GM18858 (cell line): ENCODE measurements at regions not wholly inside any gene's neighbourhood (a gene's known extent, or its start where the extent isn't known, plus 50 kb on each side); places are given as distances from the start of the nearest gene placed in this dataset.

Experiments
- ATAC-seq: cut with Tn5 transposase; IDR thresholded peaks from one replicate; pipeline ENCODE4 v1.9.1; 2021; ENCODE audit not compliant: unreplicated experiment

GRCh38 chr7:142379201-142379885 lies 121.5 kb upstream of the PRSS58 start:
- ATAC-seq, result no peak

- ATAC-seq, result no peak
Observed at GRCh38 chr7:142377567-142377966, 119.7 kb upstream of the PRSS58 start.

GRCh38 chr7:142376356-142376997 lies 118.6 kb upstream of the PRSS58 start:
- no peak for ATAC-seq

GRCh38 chr7:142375710-142376313 lies 118.0 kb upstream of the PRSS58 start:
- ATAC-seq, result no peak

GRCh38 chr7:142372727-142373126 lies 114.9 kb upstream of the PRSS58 start:
- ATAC-seq, result no peak

- no peak for ATAC-seq
Observed at GRCh38 chr7:142371586-142372377, 113.9 kb upstream of the PRSS58 start.

GRCh38 chr7:142365410-142365842 lies 107.6 kb upstream of the PRSS58 start:
- no peak for ATAC-seq

- no peak for ATAC-seq
Observed at GRCh38 chr7:142364551-142364950, 106.7 kb upstream of the PRSS58 start.

GRCh38 chr7:142362349-142362748 lies 104.5 kb upstream of the PRSS58 start:
- no peak for ATAC-seq

GRCh38 chr7:142359694-142360279 lies 101.9 kb upstream of the PRSS58 start:
- ATAC-seq, result no peak

- ATAC-seq, result peak; percentile 90
Observed at GRCh38 chr7:142357953-142358520, 100.2 kb upstream of the PRSS58 start.

GRCh38 chr7:142356166-142356565 lies 98.3 kb upstream of the PRSS58 start:
- ATAC-seq, result no peak

- ATAC-seq, result no peak
Observed at GRCh38 chr7:142355328-142355727, 97.5 kb upstream of the PRSS58 start.

GRCh38 chr7:142353147-142354060 lies 95.5 kb upstream of the PRSS58 start:
- no peak for ATAC-seq

- ATAC-seq, result no peak
Observed at GRCh38 chr7:142352543-142352942, 94.7 kb upstream of the PRSS58 start.

GRCh38 chr7:142351145-142351544 lies 93.3 kb upstream of the PRSS58 start:
- no peak for ATAC-seq

GRCh38 chr7:142349670-142350405 lies 92.0 kb upstream of the PRSS58 start:
- no peak for ATAC-seq

- ATAC-seq, result no peak
Observed at GRCh38 chr7:142348921-142349405, 91.1 kb upstream of the PRSS58 start.

GRCh38 chr7:142348100-142348499 lies 90.2 kb upstream of the PRSS58 start:
- no peak for ATAC-seq
